ENCODE measurements at regions not wholly inside any gene's neighbourhood (a gene's known extent, or its start where the extent isn't known, plus 50 kb on each side); places are given as distances from the start of the nearest gene placed in this dataset.

DNA sequence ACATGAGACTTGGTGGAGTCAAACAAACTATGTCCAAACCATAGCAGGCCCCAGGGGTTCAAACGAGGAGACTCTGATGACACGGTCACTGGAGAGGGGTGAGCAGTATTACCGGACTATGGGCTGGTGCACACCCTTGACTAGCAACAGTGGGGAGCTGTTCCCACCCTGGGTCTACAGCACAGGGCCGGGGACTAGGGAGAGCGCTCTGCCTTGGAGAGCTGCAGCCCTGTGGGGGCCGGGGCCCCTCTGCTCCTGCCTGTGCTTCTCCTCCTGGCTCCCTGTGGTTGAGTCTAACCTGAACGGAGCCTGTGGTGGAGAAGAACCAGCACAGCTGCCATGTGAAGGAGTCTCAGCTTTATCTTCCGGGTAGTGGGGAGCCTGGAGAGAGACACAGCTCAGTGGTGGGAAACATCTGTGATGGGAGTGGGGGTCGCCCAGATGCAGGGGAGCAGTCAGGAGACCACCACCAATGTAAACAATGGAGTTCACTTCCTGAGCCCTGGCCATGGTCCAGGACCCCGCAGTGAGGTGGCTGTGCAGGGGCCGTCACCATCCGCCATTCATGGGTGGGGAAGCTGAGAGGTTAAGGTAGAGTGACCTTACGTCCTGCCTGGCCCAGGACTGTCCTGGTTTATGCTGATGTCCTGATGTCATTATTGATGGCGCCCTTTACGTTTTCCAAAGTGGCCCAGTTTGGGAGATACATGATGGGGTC, 195.7 kb upstream of the TWIST2 start:
- no peaks in the 10 kb centered on the region for H3K9me3 ChIP-seq
- ATAC-seq (no peak), FAIRE-seq (no peak), DNase-seq (no peak)
- H3K36me3 ChIP-seq, result no peaks in the 10 kb centered on the region
- no peaks in the 10 kb centered on the region for H3K4me1 ChIP-seq
- intact Hi-C loops (cut with DNase I), result no loop called here
- no peaks in the 10 kb centered on the region for H3K27me3 ChIP-seq
- TF ChIP-seq, protein P1, sequence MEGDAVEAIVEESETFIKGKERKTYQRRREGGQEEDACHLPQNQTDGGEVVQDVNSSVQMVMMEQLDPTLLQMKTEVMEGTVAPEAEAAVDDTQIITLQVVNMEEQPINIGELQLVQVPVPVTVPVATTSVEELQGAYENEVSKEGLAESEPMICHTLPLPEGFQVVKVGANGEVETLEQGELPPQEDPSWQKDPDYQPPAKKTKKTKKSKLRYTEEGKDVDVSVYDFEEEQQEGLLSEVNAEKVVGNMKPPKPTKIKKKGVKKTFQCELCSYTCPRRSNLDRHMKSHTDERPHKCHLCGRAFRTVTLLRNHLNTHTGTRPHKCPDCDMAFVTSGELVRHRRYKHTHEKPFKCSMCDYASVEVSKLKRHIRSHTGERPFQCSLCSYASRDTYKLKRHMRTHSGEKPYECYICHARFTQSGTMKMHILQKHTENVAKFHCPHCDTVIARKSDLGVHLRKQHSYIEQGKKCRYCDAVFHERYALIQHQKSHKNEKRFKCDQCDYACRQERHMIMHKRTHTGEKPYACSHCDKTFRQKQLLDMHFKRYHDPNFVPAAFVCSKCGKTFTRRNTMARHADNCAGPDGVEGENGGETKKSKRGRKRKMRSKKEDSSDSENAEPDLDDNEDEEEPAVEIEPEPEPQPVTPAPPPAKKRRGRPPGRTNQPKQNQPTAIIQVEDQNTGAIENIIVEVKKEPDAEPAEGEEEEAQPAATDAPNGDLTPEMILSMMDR (IDR thresholded peaks at IDR 0.05), result no peak
- H3K4me3 ChIP-seq, result no peak overlapping the region
- 83 to 89% methylated on average over 15 of the region's 15 CpGs for WGBS, 2 donors
- no peak overlapping the region for H3K27ac ChIP-seq

DNA sequence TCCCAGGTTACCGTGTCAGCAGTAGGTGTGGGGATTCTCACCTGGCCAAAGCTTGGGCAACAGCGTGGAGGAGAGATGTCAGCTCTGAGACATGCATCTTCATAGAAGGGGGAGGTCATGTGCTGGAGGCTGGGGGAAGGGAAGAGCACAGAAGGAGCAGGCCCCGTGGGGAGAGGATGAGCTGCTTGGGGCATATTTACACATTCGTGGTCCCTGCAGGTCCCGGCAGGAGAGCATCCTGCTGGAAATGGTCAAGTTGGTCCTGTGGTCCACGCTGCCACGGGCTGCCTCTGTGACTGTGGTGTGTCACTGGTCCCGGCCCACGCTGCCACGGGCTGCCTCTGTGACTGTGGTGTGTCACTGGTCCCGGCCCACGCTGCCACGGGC, 195.1 kb upstream of the TWIST2 start:
- no peaks in the 10 kb centered on the region for H3K36me3 ChIP-seq
- no peak for ATAC-seq
- H3K9me3 ChIP-seq, result no peaks in the 10 kb centered on the region
- no peak overlapping the region for H3K27ac ChIP-seq
- DNase-seq, result no peak
- 87 to 90% methylated on average over 9 to 10 of the region's 13 CpGs for WGBS, 2 donors
- H3K4me3 ChIP-seq, result no peak overlapping the region
- intact Hi-C loops (cut with DNase I), result no loop called here
- TF ChIP-seq, protein P1 (IDR thresholded peaks at IDR 0.05), result no peak
- H3K27me3 ChIP-seq, result no peaks in the 10 kb centered on the region
- FAIRE-seq, result no peak
- no peaks in the 10 kb centered on the region for H3K4me1 ChIP-seq

DNA sequence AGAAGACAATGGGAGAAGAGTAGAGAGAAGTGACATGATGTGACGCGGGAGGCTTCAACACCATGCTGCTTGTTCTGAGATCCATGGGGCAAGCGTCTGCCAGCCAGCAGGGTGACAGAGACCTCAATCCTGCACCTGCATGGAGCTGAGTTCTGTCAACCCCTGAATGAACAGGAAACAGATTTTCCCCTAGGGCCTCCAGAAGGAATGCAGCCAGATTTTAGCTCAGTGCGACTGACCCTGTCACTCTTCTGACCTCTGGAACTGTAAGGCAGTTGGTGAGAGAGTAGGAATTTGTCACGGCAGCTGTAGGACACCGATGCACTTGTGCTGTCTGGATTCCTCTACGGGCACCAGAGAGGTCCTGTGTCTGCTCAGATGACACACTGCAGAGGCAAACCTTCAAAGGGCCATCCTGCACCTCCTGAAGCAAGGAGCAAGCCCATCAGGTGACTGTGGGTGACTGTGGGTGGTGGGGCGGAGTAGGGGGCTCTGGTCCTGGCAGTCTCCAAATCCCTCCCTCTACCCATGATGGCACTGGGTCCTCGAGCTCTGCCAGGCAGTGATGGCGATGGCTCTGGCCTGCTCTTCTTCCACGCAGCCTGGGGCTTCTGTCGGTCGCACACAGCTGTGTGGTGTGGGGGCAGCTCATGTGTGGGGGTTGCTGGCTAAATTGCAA, 194.3 kb upstream of the TWIST2 start:
- H3K27me3 ChIP-seq, result no peaks in the 10 kb centered on the region
- no peak overlapping the region for H3K4me3 ChIP-seq
- no peaks in the 10 kb centered on the region for H3K36me3 ChIP-seq
- WGBS, 2 donors, result 69% methylated on average over 13 of the region's 13 CpGs
- H3K9me3 ChIP-seq, result no peaks in the 10 kb centered on the region
- FAIRE-seq, result no peak
- no peaks in the 10 kb centered on the region for H3K4me1 ChIP-seq
- no peak for DNase-seq
- no peak for ATAC-seq
- TF ChIP-seq, protein P1 (IDR thresholded peaks at IDR 0.05), result no peak
- no peak overlapping the region for H3K27ac ChIP-seq
- intact Hi-C loops (cut with DNase I), result no loop called here

DNA sequence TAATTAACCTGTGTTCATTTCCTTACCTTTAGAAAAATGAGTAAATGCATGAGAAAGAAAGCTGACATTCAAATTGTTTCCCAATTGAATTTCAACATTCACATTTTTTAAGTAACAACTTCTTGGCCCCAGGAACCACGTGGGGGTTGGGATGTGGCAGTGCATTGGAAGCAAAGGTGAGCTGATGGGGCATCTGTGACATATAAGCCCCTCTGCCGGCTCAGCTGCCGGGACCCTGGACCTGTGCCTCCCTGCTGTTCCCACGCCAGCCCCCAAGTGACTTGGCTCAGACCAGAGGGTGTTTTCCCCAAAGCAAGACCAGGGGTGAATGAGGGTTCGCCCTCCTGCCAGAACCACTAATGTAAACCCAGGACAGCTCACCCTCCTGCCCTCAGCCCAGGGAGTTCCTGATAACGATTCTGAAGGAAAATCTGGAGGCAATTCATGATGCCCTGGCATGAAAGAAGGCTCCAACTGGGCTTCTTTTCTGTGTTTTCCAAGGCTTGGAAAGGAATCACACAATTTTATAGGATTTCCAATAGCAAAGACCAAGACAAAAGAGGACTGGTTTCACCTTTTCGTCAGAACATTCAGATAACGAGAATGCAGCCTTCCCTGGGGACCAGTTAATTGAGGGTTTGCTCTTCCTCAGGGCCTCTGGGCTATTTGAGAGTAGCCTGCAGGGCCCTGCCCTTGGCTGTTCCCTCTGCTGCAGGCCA, 193.2 kb upstream of the TWIST2 start:
- Histone ChIP-seq H3K27ac (no peak overlapping the region), H3K4me3 (no peak overlapping the region), H3K9me3 (no peaks in the 10 kb centered on the region), H3K36me3 (no peaks in the 10 kb centered on the region), H3K27me3 (no peaks in the 10 kb centered on the region), H3K4me1 (no peaks in the 10 kb centered on the region)
- ATAC-seq, result no peak
- DNase-seq, result no peak
- TF ChIP-seq, protein P1 (IDR thresholded peaks at IDR 0.05), result no peak
- WGBS, 2 donors, result 67 to 81% methylated on average over 8 of the region's 8 CpGs
- FAIRE-seq, result no peak
- intact Hi-C loops (cut with DNase I), result no loop called here

Data from pancreas (tissue), 10 donors.